ENCODE measurements at regions not wholly inside any gene's neighbourhood (a gene's known extent, or its start where the extent isn't known, plus 50 kb on each side); places are given as distances from the start of the nearest gene placed in this dataset.

DNA sequence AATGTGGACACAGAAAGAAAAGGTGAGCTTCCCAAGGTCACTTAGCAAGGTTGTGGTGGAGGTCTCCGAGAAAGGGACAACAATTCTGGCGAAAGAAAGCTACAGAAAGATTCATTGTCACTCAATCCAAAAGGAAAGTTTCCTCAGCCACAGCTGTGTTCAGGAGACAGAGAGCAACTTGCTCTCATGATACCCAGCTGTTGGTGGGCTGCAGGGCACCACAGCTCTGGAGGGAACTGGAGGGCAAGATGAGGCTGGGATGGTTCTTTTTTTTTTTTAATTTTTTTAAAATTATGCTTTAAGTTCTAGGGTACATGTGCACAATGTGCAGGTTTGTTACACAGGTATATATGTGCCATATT is 50.7 kb upstream of the VTCN1 start:
- DNase-seq (ENCODE audit: low read depth in 2 of 3, low spot score in 2 of 3) = no peak

GRCh38 chr1:117260761-117261423 is 50.2 kb upstream of the VTCN1 start:
- DNase-seq (ENCODE audit: low read depth in 2 of 3, low spot score in 2 of 3) = no peak
